Activated CD4-positive, alpha-beta T cell treated with anti-CD3 and anti-CD28 coated beads, Interleukin-2, amount 10 ng/mL, durations not matched to agents 7 days and 5 days (primary cell): ENCODE measurements at regions not wholly inside any gene's neighbourhood (a gene's known extent, or its start where the extent isn't known, plus 50 kb on each side); places are given as distances from the start of the nearest gene placed in this dataset.

Experiments
- CTCF ChIA-PET: fragments of 350-600 bp; sonication (Branson Sonifier 250); formaldehyde crosslinking; loops from one replicate; lab custom pipeline; 2021; ENCODE audit warnings: antibody characterized with exemption; lab: Charles Lee
- POLR2A ChIA-PET: fragments of 350-600 bp; sonication (Branson Sonifier 250); formaldehyde crosslinking; loops from one replicate; lab custom pipeline; 2021; ENCODE audit warnings: antibody characterized with exemption; lab: Charles Lee
- DNase-seq: peaks from one replicate; pipeline ENCODE4 v3.0.0-alpha.2; 2020
- H3K27ac Mint-ChIP-seq: one replicate; pipeline ENCODE4 v1.8.0; 2021; ENCODE audit warnings: mild to moderate bottlenecking, moderate library complexity, mixed read lengths
- H3K27me3 Mint-ChIP-seq: one replicate; pipeline ENCODE4 v1.8.0; 2021; ENCODE audit warnings: mixed read lengths
- H3K36me3 Mint-ChIP-seq: one replicate; pipeline ENCODE4 v1.8.0; 2021; ENCODE audit warnings: low read depth, mixed read lengths
- H3K4me1 Mint-ChIP-seq: one replicate; pipeline ENCODE4 v1.8.0; 2021; ENCODE audit warnings: mixed read lengths
- H3K4me3 Mint-ChIP-seq: one replicate; pipeline ENCODE4 v1.8.0; 2021; ENCODE audit warnings: mild to moderate bottlenecking, moderate library complexity, mixed read lengths
- H3K9me3 Mint-ChIP-seq: one replicate; pipeline ENCODE4 v1.8.0; 2021; ENCODE audit warnings: mixed read lengths

GRCh38 chr2:207330912-207331311 lies 165.2 kb upstream of the KLF7 start:
- Mint-ChIP-seq H3K4me1 (peaks cover 69% of the 10 kb centered on the region), H3K9me3 (peaks cover 2% of the 10 kb centered on the region), H3K27me3 (no peaks in the 10 kb centered on the region), H3K27ac (no peak overlapping the region), H3K4me3 (no peak overlapping the region), H3K36me3 (no peaks in the 10 kb centered on the region)
- POLR2A ChIA-PET: no interaction called here
- DNase-seq: peak; percentile 32
- CTCF ChIA-PET: interaction anchor here (1.1 to 1.2 kb wide), 2 partner anchors 10 to 42 kb away, joined by 3 to 5 read pairs; no protein-coding TSS in a partner anchor

- POLR2A ChIA-PET: no interaction called here
- no peak for DNase-seq
- Mint-ChIP-seq H3K9me3 (peaks cover 2% of the 10 kb centered on the region), H3K36me3 (no peaks in the 10 kb centered on the region), H3K4me3 (no peak overlapping the region), H3K27me3 (no peaks in the 10 kb centered on the region), H3K27ac (no peak overlapping the region), H3K4me1 (peaks cover 70% of the 10 kb centered on the region)
- CTCF ChIA-PET: interaction anchor here (0.8 to 1.2 kb wide), 3 partner anchors 11 to 91 kb away, joined by 3 to 5 read pairs (median 4); no protein-coding TSS in a partner anchor
Measured at GRCh38 chr2:207331674-207332073, 165.9 kb upstream of the KLF7 start.

- no peak for DNase-seq
- peak overlapping the region; percentile 75 for H3K27ac Mint-ChIP-seq
- ChIA-PET CTCF (interaction anchor here (0.8 to 1.3 kb wide), 3 partner anchors 10 to 92 kb away, joined by 3 to 4 read pairs (median 3); no protein-coding TSS in a partner anchor), POLR2A (interaction anchor here (0.7 kb wide), 1 partner anchor 197 kb away, joined by 3 read pairs; the partner anchor contains the start of gene CREB1)
- H3K27me3 Mint-ChIP-seq: no peaks in the 10 kb centered on the region
- peak overlapping the region; percentile 2 for H3K4me3 Mint-ChIP-seq
- H3K36me3 Mint-ChIP-seq: no peaks in the 10 kb centered on the region
- H3K9me3 Mint-ChIP-seq: peaks cover 2% of the 10 kb centered on the region
- H3K4me1 Mint-ChIP-seq: peaks cover 77% of the 10 kb centered on the region
Measured at GRCh38 chr2:207332480-207333212, 166.9 kb upstream of the KLF7 start.

GRCh38 chr2:207333599-207334300 lies 168.0 kb upstream of the KLF7 start:
- Mint-ChIP-seq H3K9me3 (peaks cover 2% of the 10 kb centered on the region), H3K4me3 (no peak overlapping the region), H3K36me3 (no peaks in the 10 kb centered on the region), H3K27ac (peak overlapping the region; percentile 54), H3K4me1 (peaks cover 80% of the 10 kb centered on the region), H3K27me3 (no peaks in the 10 kb centered on the region)
- ChIA-PET POLR2A (no interaction called here), CTCF (interaction anchor here (0.7 to 1.3 kb wide), 4 partner anchors 9 to 95 kb away, joined by 3 read pairs; no protein-coding TSS in a partner anchor)
- no peak for DNase-seq

GRCh38 chr2:207334301-207334623 lies 168.5 kb upstream of the KLF7 start:
- no peak for DNase-seq
- Mint-ChIP-seq H3K27me3 (no peaks in the 10 kb centered on the region), H3K4me3 (no peak overlapping the region), H3K36me3 (no peaks in the 10 kb centered on the region), H3K27ac (peak overlapping the region; percentile 54), H3K9me3 (peaks cover 2% of the 10 kb centered on the region), H3K4me1 (peaks cover 76% of the 10 kb centered on the region)
- POLR2A ChIA-PET: no interaction called here
- CTCF ChIA-PET: interaction anchor here (0.6 to 1.3 kb wide), 3 partner anchors 8 to 43 kb away, joined by 3 read pairs; no protein-coding TSS in a partner anchor

GRCh38 chr2:207334624-207335371 lies 169.1 kb upstream of the KLF7 start:
- H3K27me3 Mint-ChIP-seq: no peaks in the 10 kb centered on the region
- no peaks in the 10 kb centered on the region for H3K36me3 Mint-ChIP-seq
- no peak for DNase-seq
- ChIA-PET CTCF (interaction anchor here (0.6 to 1.3 kb wide), 2 partner anchors 9 to 43 kb away, joined by 3 read pairs; no protein-coding TSS in a partner anchor), POLR2A (interaction anchor here (0.6 kb wide), 1 partner anchor 8 kb away, joined by 3 read pairs; no protein-coding TSS in a partner anchor)
- peak overlapping the region; percentile 14 for H3K4me3 Mint-ChIP-seq
- peaks cover 70% of the 10 kb centered on the region for H3K4me1 Mint-ChIP-seq
- peaks cover 2% of the 10 kb centered on the region for H3K9me3 Mint-ChIP-seq
- H3K27ac Mint-ChIP-seq: peak overlapping the region; percentile 54

GRCh38 chr2:207337234-207338219 lies 171.8 kb upstream of the KLF7 start:
- H3K27me3 Mint-ChIP-seq: no peaks in the 10 kb centered on the region
- no peaks in the 10 kb centered on the region for H3K36me3 Mint-ChIP-seq
- ChIA-PET POLR2A (no interaction called here), CTCF (interaction anchor here (0.7 to 1.8 kb wide), 5 partner anchors 8 to 170 kb away, joined by 4 to 8 read pairs (median 4); no protein-coding TSS in a partner anchor)
- peak overlapping the region; percentile 31 for H3K4me3 Mint-ChIP-seq
- H3K27ac Mint-ChIP-seq: peak overlapping the region; percentile 87
- H3K9me3 Mint-ChIP-seq: peaks cover 2% of the 10 kb centered on the region
- DNase-seq: no peak
- H3K4me1 Mint-ChIP-seq: peaks cover 48% of the 10 kb centered on the region

- Mint-ChIP-seq H3K36me3 (no peaks in the 10 kb centered on the region), H3K4me1 (peaks cover 42% of the 10 kb centered on the region), H3K27ac (peak overlapping the region; percentile 87), H3K9me3 (peaks cover 2% of the 10 kb centered on the region), H3K4me3 (no peak overlapping the region), H3K27me3 (no peaks in the 10 kb centered on the region)
- CTCF ChIA-PET: interaction anchor here (0.7 to 1.8 kb wide), 5 partner anchors 8 to 169 kb away, joined by 4 to 8 read pairs (median 4); no protein-coding TSS in a partner anchor
- no peak for DNase-seq
- POLR2A ChIA-PET: interaction anchor here (0.6 kb wide), 1 partner anchor 55 kb away, joined by 4 read pairs; no protein-coding TSS in a partner anchor
Measured at GRCh38 chr2:207338220-207338607, 172.5 kb upstream of the KLF7 start.

GRCh38 chr2:207338610-207339009 lies 172.9 kb upstream of the KLF7 start:
- no peak overlapping the region for H3K4me3 Mint-ChIP-seq
- POLR2A ChIA-PET: interaction anchor here (0.6 kb wide), 1 partner anchor 55 kb away, joined by 4 read pairs; no protein-coding TSS in a partner anchor

GRCh38 chr2:207341112-207341750 lies 175.5 kb upstream of the KLF7 start:
- no peak overlapping the region for H3K27ac Mint-ChIP-seq
- H3K36me3 Mint-ChIP-seq: no peaks in the 10 kb centered on the region
- H3K27me3 Mint-ChIP-seq: no peaks in the 10 kb centered on the region
- CTCF ChIA-PET: no interaction called here
- peaks cover 18% of the 10 kb centered on the region for H3K4me1 Mint-ChIP-seq
- H3K9me3 Mint-ChIP-seq: peaks cover 5% of the 10 kb centered on the region
- DNase-seq: no peak
- POLR2A ChIA-PET: no interaction called here
- no peak overlapping the region for H3K4me3 Mint-ChIP-seq

More at GRCh38 chr2:207338610-207339009, 172.9 kb upstream of the KLF7 start:
- H3K36me3 Mint-ChIP-seq: no peaks in the 10 kb centered on the region
- peaks cover 2% of the 10 kb centered on the region for H3K9me3 Mint-ChIP-seq
- CTCF ChIA-PET: interaction anchor here (0.7 to 1.8 kb wide), 6 partner anchors 9 to 174 kb away, joined by 3 to 8 read pairs (median 4); no protein-coding TSS in a partner anchor
- H3K4me1 Mint-ChIP-seq: peaks cover 38% of the 10 kb centered on the region
- DNase-seq: no peak
- no peaks in the 10 kb centered on the region for H3K27me3 Mint-ChIP-seq
- no peak overlapping the region for H3K27ac Mint-ChIP-seq

GRCh38 chr2:207341804-207342203 lies 176.1 kb upstream of the KLF7 start:
- no peak for DNase-seq
- Mint-ChIP-seq H3K36me3 (no peaks in the 10 kb centered on the region), H3K4me1 (peaks cover 16% of the 10 kb centered on the region), H3K27ac (no peak overlapping the region), H3K27me3 (no peaks in the 10 kb centered on the region), H3K4me3 (no peak overlapping the region), H3K9me3 (peaks cover 5% of the 10 kb centered on the region)
- ChIA-PET CTCF (interaction anchor here (0.6 to 1.3 kb wide), 2 partner anchors 8 to 509 kb away, joined by 3 read pairs; no protein-coding TSS in a partner anchor), POLR2A (no interaction called here)
